ENCODE measurements at regions not wholly inside any gene's neighbourhood (a gene's known extent, or its start where the extent isn't known, plus 50 kb on each side); places are given as distances from the start of the nearest gene placed in this dataset.

DNA sequence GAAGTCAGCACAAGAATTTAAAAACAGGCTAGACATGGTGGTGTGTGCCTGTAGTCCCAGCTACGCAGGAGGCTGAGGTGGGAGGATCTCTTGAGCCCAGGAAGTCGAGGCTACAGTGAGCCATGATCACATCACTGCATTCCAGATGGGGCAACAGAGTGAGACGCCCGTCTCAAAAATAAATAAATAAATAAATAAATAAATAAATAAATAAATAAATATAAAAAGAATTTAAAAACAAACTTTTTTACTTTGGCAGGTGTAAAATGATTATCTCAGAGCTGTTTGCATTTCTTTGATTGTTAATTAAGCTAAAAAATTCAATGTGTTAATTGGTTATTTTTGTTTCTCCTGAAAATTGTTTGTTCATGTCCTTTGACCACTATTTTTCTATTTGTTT, 97.5 kb upstream of the RPS6KA3 start:
- DNase-seq, result no peak

- DNase-seq, result no peak
These were observed 96.6 kb upstream of the RPS6KA3 start for GRCh38 chrX:20363275-20363674.

GRCh38 chrX:20362268-20363267, 95.9 kb upstream of the RPS6KA3 start:
- DNase-seq, result peak; percentile 82 to 85

DNA sequence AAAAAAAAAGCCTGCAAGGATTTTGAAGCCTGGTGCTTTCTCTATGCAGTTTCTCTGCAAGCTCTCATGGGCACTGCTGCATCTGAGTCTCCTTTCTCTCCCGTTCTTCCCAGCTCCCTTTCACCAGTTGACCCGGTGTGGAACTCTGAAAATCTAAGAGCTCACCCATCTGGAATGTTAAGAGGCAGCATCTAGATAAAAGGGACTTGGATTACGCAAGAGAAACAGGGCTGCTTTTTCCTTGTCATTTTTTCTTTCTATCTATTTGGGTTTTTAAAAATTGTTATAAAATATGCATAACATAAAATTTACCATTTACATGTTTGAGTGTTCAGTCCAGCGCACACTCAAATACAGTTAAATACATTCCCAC, 95.2 kb upstream of the RPS6KA3 start:
- DNase-seq, result no peak

DNA sequence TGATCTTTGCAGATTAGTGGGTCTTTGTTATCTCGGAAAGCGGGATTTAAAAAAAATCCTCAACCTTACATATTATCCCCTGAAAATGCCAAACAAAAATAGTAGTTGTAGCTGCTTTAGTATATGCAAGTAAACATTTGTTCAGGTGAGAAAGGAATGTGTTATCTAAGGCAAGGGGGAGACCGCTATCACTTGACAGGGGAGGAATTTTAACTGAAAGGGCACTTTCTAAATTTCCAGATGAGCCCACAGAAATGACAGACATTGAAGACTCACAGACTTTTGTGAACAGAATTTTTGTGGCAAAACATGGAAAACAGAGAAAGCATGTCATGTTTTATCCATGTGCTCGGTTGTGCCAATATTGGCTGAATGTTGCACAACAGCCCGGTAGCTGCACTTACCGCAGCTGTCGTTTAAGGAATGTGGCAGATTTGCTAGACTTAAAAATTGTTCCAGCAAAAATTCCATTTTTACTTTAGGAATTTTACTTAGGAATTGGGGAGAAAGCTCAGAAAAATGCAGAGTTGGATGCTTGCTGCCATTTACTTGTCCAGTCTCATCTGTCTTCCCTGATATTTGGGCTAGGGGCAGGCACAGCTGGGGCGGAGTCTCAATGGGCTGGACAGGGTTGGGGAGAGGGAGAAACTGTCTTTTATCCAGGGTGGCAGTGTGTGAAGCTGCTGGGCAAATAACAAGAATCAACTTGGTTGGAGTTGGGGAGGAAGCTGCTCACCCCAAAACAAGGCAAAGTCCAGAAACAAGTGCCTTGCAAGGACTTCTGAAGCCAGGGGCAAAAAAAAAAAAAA, 94.6 kb upstream of the RPS6KA3 start:
- DNase-seq, result peak in 1 of 2 experiments; percentile 9

DNA sequence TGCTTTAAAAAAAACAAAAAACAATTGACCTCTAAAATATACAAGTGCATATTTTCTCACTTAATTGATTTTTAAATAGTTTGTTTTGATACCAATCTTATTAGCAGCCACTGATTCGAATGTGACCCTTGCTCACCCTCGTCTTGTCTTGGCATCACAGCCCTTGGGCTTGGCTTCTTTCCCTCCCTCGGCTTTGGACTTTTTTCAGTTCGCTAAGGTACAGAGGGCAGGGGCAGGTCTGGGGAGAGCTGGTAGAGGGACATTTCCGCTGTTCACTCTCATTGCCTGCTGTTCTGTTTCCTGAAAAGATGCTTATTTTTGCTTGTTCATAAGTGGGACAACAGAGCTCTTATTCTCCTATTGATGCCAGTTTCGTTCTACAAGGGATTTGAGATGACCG, 88.5 kb upstream of the RPS6KA3 start:
- no peak for DNase-seq

DNA sequence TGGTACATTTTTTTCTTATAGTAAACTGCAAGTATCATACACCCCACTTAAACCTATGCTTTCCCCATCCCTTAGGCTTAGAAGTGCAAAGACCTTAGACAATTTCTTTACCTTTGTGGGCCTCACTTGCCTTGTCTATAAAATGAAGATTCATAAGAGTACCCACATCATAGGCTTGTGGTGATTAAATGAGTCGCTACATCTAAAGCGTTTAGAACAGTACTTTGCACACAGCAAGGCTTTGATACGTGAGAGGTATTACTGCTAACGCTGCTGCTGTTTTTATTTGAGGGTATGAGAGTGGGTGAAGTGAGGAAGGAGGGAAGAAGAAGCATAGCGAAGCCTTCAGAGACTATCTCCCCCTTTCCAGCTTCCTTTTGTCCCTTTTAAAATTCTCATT, 87.8 kb upstream of the RPS6KA3 start:
- no peak for DNase-seq

DNA sequence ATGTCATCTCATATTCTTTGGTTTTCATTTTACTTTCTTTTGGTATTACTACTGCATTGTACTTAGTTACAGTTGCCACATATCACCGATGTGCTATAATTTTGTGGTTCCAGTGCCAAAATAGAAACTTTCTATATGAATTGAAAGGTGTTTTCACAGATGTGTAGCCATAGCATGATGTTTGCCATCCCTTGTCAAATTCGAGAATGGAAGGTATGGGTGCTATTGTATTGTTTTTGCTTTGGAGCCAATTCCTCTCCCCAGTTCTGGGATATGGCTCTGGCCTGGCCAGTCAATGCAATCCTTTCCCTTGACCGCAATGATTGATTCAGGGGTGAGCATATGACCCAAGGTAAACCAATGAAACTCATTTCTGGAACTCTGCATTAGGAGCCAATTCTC, 86.2 kb upstream of the RPS6KA3 start:
- DNase-seq, result no peak

DNA sequence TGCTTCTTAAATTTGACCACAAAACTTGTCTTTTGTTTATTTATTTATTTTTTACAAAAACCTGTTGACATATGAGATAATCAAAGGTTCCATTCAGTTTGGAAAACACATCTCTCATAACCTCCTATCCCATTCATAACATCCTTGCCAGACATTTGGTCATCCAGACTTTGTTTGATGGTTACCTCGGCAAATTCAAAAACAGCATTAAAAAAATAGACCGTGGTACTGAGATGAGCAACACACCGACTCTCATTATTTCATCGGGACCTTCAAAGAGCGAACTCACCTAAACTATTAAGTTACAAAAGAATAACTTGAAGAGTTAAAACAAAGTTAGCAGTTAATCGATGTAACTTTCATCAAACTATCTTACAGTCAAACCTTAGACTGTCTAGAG, 85.8 kb upstream of the RPS6KA3 start:
- DNase-seq, result no peak

DNA sequence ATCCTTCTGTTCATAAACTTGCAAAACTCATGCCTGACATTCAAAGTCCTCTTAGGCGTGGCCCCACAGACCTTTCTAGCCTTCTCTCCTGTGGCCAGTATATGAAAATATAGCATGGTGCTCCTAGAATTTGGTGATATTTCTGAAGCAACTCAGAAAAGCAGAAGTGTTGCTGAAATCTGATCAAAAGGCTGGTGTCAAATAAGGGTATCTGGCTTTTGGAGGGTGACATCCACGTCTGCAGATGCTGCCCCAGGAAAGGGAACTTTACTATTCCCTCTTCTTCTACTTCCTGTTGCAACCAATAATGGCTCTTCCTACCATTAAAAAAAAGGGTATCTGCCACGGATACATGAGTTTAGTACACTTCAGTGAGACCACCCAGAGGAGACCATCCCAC, 83.9 kb upstream of the RPS6KA3 start:
- no peak for DNase-seq

GRCh38 chrX:20348139-20348538, 81.4 kb upstream of the RPS6KA3 start:
- DNase-seq, result no peak

DNA sequence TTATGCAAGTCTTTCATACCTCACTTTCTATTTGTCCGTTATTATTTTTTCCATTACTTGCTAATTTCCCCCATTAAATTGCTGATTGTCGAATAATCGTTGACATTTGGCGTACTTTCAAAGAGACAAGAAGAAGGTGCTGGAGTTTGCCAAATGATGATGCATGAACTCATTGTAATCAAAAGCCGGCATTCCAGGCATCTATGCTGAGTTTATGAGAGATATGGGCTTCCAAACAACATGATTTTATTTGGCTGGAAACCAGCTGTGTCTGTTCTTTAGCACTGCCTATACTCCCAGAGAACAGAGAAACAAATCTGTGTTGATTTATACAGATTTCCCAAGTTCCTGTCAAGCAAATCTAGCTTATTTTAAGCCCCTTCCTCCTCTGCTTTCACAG, 80.8 kb upstream of the RPS6KA3 start:
- DNase-seq, result no peak

- DNase-seq, result no peak
These were observed 67.0 kb upstream of the RPS6KA3 start for GRCh38 chrX:20333672-20334071.

DNA sequence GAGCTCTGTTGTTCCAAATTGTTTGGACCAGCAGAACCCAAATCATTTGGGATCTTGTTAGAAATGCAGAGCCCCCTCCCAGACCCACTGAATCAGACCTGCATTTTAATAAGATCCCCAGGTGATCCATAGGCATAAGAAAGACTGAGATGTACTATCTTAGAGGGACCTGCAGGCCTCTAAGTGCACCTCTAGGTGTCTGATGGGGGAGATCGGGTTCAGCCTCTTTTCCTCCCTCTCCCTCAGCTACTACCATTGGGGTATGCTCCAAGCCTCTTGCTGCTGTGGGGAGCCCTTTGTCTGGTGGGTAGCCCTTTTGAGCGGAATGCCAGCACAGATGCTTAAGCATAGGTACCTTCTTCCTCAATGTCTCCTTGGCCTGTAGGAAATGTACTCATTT, 63.8 kb upstream of the RPS6KA3 start:
- no peak for DNase-seq

GRCh38 chrX:20329435-20329834, 62.7 kb upstream of the RPS6KA3 start:
- no peak for DNase-seq

GRCh38 chrX:20325786-20326388, 59.2 kb upstream of the RPS6KA3 start:
- DNase-seq, result no peak

DNA sequence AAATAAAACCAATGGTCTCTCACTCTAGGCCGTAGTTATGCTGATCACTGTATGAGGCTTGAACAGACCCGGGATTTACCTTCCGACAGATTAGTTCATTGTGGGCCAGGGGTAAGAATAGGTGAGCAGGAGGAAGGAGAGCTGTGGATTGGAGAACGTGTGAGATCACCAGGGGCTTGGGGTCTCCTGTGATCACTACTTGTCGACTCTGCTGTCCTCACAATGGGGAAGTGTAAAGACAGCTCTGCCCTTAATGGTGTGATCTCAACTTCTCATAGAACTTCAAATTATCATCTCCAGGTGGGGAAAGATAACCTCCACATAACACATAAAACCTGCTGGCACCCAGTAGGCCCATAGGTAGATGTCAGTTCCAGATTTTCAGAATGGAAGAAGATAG, 56.2 kb upstream of the RPS6KA3 start:
- DNase-seq, result no peak

- no peak for DNase-seq
These were observed 53.9 kb upstream of the RPS6KA3 start for GRCh38 chrX:20320461-20321159.

- no peak for DNase-seq
These were observed 52.3 kb upstream of the RPS6KA3 start for GRCh38 chrX:20319054-20319453.

DNA sequence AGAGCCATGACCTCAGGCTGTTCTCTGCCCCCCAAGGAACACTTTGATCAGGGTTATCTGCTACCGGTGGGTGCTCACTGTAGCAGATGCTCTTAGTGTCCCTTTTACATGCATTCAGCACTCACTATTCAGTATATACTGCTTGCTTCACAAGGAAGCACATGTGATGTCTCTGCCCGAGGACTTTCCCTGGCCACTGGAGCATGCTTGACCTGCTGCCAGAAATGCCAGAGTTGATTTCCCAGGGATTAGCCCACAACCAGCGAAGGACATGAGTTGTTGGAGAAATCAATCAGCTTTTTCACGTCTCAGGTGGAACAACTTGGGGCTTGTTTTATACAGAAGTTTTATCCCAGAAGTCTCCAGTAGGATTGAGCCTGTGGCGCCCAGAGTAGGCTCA, 51.2 kb upstream of the RPS6KA3 start:
- DNase-seq, result no peak
